H9 (cell line): ENCODE measurements at regions not wholly inside any gene's neighbourhood (a gene's known extent, or its start where the extent isn't known, plus 50 kb on each side); places are given as distances from the start of the nearest gene placed in this dataset.

Experiments used
- DNase-seq: peaks from one replicate; pipeline ENCODE4 v3.0.0-alpha.2; 2017
- H2AFZ ChIP-seq: one replicate; pipeline ENCODE4 v1.6.1; 2013; ENCODE audit warnings: mild to moderate bottlenecking, low read length, control low read depth, moderate library complexity
- H2AK5ac ChIP-seq: 2 replicates; pipeline ENCODE4 v1.6.1; 2013; ENCODE audit warnings: low read length, control low read depth, mixed read lengths; ENCODE audit not compliant: insufficient read length
- H2BK120ac ChIP-seq: one replicate; pipeline ENCODE4 v1.6.1; 2013; ENCODE audit warnings: low read depth, mild to moderate bottlenecking, low read length, control low read depth, inconsistent platforms; ENCODE audit not compliant: poor library complexity, severe bottlenecking
- H2BK12ac ChIP-seq: 2 replicates; pipeline ENCODE4 v1.6.1; 2013; ENCODE audit warnings: low read length, control low read depth, mixed read lengths, low read depth; ENCODE audit not compliant: insufficient read length
- H2BK15ac ChIP-seq: 2 replicates; pipeline ENCODE4 v1.6.1; 2013; ENCODE audit warnings: low read depth, low read length, control low read depth
- H2BK20ac ChIP-seq: one replicate; pipeline ENCODE4 v1.6.1; 2013; ENCODE audit warnings: low read depth, mild to moderate bottlenecking, low read length, control low read depth, inconsistent platforms; ENCODE audit not compliant: poor library complexity, severe bottlenecking
- H2BK5ac ChIP-seq: 2 replicates; pipeline ENCODE4 v1.6.1; 2013; ENCODE audit warnings: low read length, control low read depth, mixed read lengths; ENCODE audit not compliant: insufficient read length
- H3K14ac ChIP-seq: 2 replicates; pipeline ENCODE4 v1.6.1; 2013; ENCODE audit warnings: low read length, control low read depth; ENCODE audit not compliant: insufficient read depth
- H3K18ac ChIP-seq: 2 replicates; pipeline ENCODE4 v1.6.1; 2013; ENCODE audit warnings: low read depth, mild to moderate bottlenecking, mixed read lengths, low read length, control low read depth; ENCODE audit not compliant: insufficient read length
- H3K23ac ChIP-seq: 2 replicates; pipeline ENCODE4 v1.6.1; 2013; ENCODE audit warnings: low read length, control low read depth, mixed read lengths, low read depth; ENCODE audit not compliant: insufficient read length
- H3K23me2 ChIP-seq: 2 replicates; pipeline ENCODE4 v1.6.1; 2013; ENCODE audit warnings: low read depth, mild to moderate bottlenecking, mixed read lengths, low read length, control low read depth; ENCODE audit not compliant: insufficient read length, poor library complexity, severe bottlenecking
- H3K27ac ChIP-seq: 2 replicates; pipeline ENCODE4 v1.5.1; 2013; ENCODE audit warnings: low read length, control low read depth, mixed read lengths, low read depth; ENCODE audit not compliant: insufficient read length
- H3K27me3 ChIP-seq: 2 replicates; pipeline ENCODE4 v1.6.1; 2013; ENCODE audit warnings: low read length, control low read depth, inconsistent platforms; ENCODE audit not compliant: insufficient read depth
- H3K4ac ChIP-seq: 2 replicates; pipeline ENCODE4 v1.6.1; 2013; ENCODE audit warnings: low read depth, mild to moderate bottlenecking, control low read depth, inconsistent platforms, low read length, moderate library complexity
- H3K4me1 ChIP-seq: 2 replicates; pipeline ENCODE4 v1.6.1; 2013; ENCODE audit warnings: low read length, control low read depth, inconsistent platforms; ENCODE audit not compliant: insufficient read depth
- H3K4me2 ChIP-seq: 2 replicates; pipeline ENCODE4 v1.6.1; 2013; ENCODE audit warnings: low read length, control low read depth, mixed read lengths; ENCODE audit not compliant: insufficient read length, insufficient read depth
- H3K56ac ChIP-seq: 2 replicates; pipeline ENCODE4 v1.6.1; 2013; ENCODE audit warnings: low read depth, mild to moderate bottlenecking, mixed read lengths, low read length, control low read depth; ENCODE audit not compliant: insufficient read length
- H3K79me1 ChIP-seq: 2 replicates; pipeline ENCODE4 v1.6.1; 2013; ENCODE audit warnings: low read depth, mild to moderate bottlenecking, moderate library complexity, low read length, control low read depth, inconsistent platforms; ENCODE audit not compliant: insufficient read depth, poor library complexity, severe bottlenecking
- H3K79me2 ChIP-seq: 2 replicates; pipeline ENCODE4 v1.6.1; 2013; ENCODE audit warnings: low read length, control low read depth, inconsistent platforms; ENCODE audit not compliant: insufficient read depth
- H3K9ac ChIP-seq: 2 replicates; pipeline ENCODE4 v1.6.1; 2013; ENCODE audit warnings: low read length, control low read depth, mixed read lengths; ENCODE audit not compliant: insufficient read length; ENCODE audit errors: extremely low read depth
- H3K9me3 ChIP-seq: one replicate; pipeline ENCODE4 v1.6.1; 2013; ENCODE audit warnings: low read depth, low read length, inconsistent platforms; ENCODE audit not compliant: control insufficient read depth
- H3T11ph ChIP-seq: one replicate; pipeline ENCODE4 v1.6.1; 2013; ENCODE audit warnings: mild to moderate bottlenecking, low read length, control low read depth, inconsistent platforms
- H4K20me1 ChIP-seq: one replicate; pipeline ENCODE4 v1.6.1; 2013; ENCODE audit not compliant: control insufficient read depth, insufficient read length, insufficient read depth
- H4K5ac ChIP-seq: 2 replicates; pipeline ENCODE4 v1.6.1; 2013; ENCODE audit warnings: low read depth, mild to moderate bottlenecking, mixed read lengths, low read length, control low read depth; ENCODE audit not compliant: insufficient read length
- H4K8ac ChIP-seq: replicated peaks from 2 replicates; pipeline ENCODE4 v1.6.1; 2013; ENCODE audit warnings: low read length, control low read depth, mixed read lengths, low read depth; ENCODE audit not compliant: insufficient read length
- H4K91ac ChIP-seq: 2 replicates; pipeline ENCODE4 v1.6.1; 2013; ENCODE audit warnings: low read depth, mild to moderate bottlenecking, moderate library complexity, mixed read lengths, low read length, control low read depth; ENCODE audit not compliant: insufficient read length
- H3K27ac Mint-ChIP-seq, 3 experiments: 2 replicates in 2 of 3; 3 replicates in 1 of 3; pipeline ENCODE4 v1.8.0; 2020 to 2021; ENCODE audit warnings: mixed read lengths in 3 of 3, mild to moderate bottlenecking in 1 of 3, moderate library complexity in 1 of 3
- H3K27me3 Mint-ChIP-seq: 2 replicates; pipeline ENCODE4 v1.8.0; 2021; ENCODE audit warnings: low read depth, mild to moderate bottlenecking, moderate library complexity, mixed read lengths
- H3K36me3 Mint-ChIP-seq, 3 experiments: 2 replicates in 2 of 3; 3 replicates in 1 of 3; pipeline ENCODE4 v1.8.0; 2020 to 2021; ENCODE audit warnings: low read depth in 3 of 3, mixed read lengths in 3 of 3; ENCODE audit not compliant: insufficient read depth in 1 of 3
- H3K4me1 Mint-ChIP-seq, 2 experiments: 2 replicates each; pipeline ENCODE4 v1.8.0; 2020; ENCODE audit warnings: mixed read lengths in 2 of 2
- H3K4me3 Mint-ChIP-seq, 2 experiments: 2 replicates in 1 of 2; 3 replicates in 1 of 2; pipeline ENCODE4 v1.8.0; 2020 to 2021; ENCODE audit warnings: mild to moderate bottlenecking in 2 of 2, mixed read lengths in 2 of 2, moderate library complexity in 1 of 2
- H3K9me3 Mint-ChIP-seq, 2 experiments: 2 replicates in 1 of 2; 3 replicates in 1 of 2; pipeline ENCODE4 v1.8.0; 2020; ENCODE audit warnings: mild to moderate bottlenecking in 2 of 2, mixed read lengths in 2 of 2, moderate library complexity in 1 of 2
- WGBS: extraction: QIAGEN DNeasy Blood & Tissue Kit; methylation state at CpG from one replicate; pipeline ENCODE4 v1.1.7; 2013; ENCODE audit warnings: missing lambda C conversion rate, low lambda C conversion rate, mixed read lengths; ENCODE audit not compliant: insufficient read length; ENCODE audit errors: extremely low coverage; 5-methylcytosine and 5-hydroxymethylcytosine counted together
- TF ChIP-seq, protein P1 (sequence below): fragments of 200-600 bp; sonication (generic); conservative IDR thresholded peaks from 3 replicates; pipeline ENCODE4 v1.8.0; 2021; ENCODE audit warnings: antibody characterized with exemption, mild to moderate bottlenecking

DNA sequence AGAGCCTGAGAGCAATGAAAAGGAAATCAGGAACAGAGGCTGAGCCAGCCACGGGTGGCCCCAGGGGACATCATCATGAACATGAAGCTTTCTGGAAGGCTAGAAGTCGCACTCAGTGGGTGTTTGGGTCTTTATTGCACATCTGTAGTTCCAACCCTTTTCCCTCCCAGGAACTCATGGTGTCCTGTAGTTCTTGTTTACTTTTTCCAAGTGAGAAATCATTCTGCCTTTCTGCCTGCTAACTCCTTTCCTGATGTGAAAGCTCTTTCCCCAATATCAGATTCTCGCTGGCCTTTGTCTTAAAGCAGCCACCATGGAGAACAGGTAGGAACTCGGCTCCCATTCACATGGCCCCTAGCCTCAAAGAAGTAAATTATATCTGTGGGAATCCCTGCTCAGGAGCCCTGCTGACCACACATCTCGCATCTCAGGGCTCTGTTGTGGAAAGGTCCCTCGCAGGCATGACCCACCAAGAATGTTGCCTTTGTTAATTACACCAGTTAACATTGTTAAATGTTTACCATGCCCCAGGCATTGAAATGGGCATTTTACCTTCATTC, 542.7 kb downstream of the TNS3 start:
- Histone ChIP-seq H3K14ac (no peak overlapping the region), H3K27ac (no peak overlapping the region), H3K4me2 (no peak overlapping the region), H3K4ac (no peak overlapping the region), H3K9me3 (no peaks in the 10 kb centered on the region), H4K5ac (no peak overlapping the region), H3K27me3 (no peaks in the 10 kb centered on the region), H3K18ac (no peak overlapping the region), H2BK15ac (no peak overlapping the region), H3K56ac (no peak overlapping the region), H4K20me1 (no peaks in the 10 kb centered on the region), H3K23me2 (no peaks in the 10 kb centered on the region), H3T11ph (no peak overlapping the region), H3K79me2 (no peaks in the 10 kb centered on the region), H2BK120ac (no peak overlapping the region), H2AK5ac (no peak overlapping the region), H3K9ac (no peak overlapping the region), H2BK20ac (no peak overlapping the region), H3K79me1 (no peaks in the 10 kb centered on the region), H3K23ac (no peak overlapping the region), H2BK12ac (no peak overlapping the region), H4K91ac (no peak overlapping the region), H4K8ac (no peak overlapping the region), H3K4me1 (no peaks in the 10 kb centered on the region), H2AFZ (no peak overlapping the region), H2BK5ac (no peak overlapping the region)
- Mint-ChIP-seq H3K4me1 (peaks cover 17 to 21% of the 10 kb centered on the region in 2 experiments), H3K27me3 (peaks cover 14% of the 10 kb centered on the region), H3K4me3 (no peak overlapping the region; a peak in 1 of 5 replicates), H3K9me3 (no peaks in the 10 kb centered on the region), H3K27ac (peak overlapping the region in 1 of 3 experiments; percentile 73; a peak in 2 of 7 replicates), H3K36me3 (no peaks in the 10 kb centered on the region; a peak in 1 of 7 replicates)
- TF ChIP-seq, protein P1, sequence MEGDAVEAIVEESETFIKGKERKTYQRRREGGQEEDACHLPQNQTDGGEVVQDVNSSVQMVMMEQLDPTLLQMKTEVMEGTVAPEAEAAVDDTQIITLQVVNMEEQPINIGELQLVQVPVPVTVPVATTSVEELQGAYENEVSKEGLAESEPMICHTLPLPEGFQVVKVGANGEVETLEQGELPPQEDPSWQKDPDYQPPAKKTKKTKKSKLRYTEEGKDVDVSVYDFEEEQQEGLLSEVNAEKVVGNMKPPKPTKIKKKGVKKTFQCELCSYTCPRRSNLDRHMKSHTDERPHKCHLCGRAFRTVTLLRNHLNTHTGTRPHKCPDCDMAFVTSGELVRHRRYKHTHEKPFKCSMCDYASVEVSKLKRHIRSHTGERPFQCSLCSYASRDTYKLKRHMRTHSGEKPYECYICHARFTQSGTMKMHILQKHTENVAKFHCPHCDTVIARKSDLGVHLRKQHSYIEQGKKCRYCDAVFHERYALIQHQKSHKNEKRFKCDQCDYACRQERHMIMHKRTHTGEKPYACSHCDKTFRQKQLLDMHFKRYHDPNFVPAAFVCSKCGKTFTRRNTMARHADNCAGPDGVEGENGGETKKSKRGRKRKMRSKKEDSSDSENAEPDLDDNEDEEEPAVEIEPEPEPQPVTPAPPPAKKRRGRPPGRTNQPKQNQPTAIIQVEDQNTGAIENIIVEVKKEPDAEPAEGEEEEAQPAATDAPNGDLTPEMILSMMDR = no peak
- WGBS = no CpG with 5 or more reads among the region's 6 CpGs
- no peak for DNase-seq
